SK-N-SH (cell line): ENCODE measurements at regions not wholly inside any gene's neighbourhood (a gene's known extent, or its start where the extent isn't known, plus 50 kb on each side); places are given as distances from the start of the nearest gene placed in this dataset.

Experiments used
- CTCF ChIA-PET: fragments of 300-600, 350-600 bp; formaldehyde crosslinking; extraction: SDS; loops from one replicate; lab custom pipeline; 2021; lab: Yijun Ruan, JAX
- POLR2A ChIA-PET: fragments of 350-600 bp; sonication (Branson Sonifier 250); formaldehyde crosslinking; extraction: SDS; loops from one replicate; lab custom pipeline; 2020; ENCODE audit warnings: antibody characterized with exemption, inconsistent platforms; lab: Yijun Ruan, JAX
- DNase-seq: peaks from one replicate; pipeline ENCODE4 v3.0.0; 2012
- H2AFZ ChIP-seq: fragments of 200-600 bp; sonication (generic); 2 replicates; pipeline ENCODE4 v1.8.1; 2016; ENCODE audit warnings: antibody characterized with exemption, mild to moderate bottlenecking, low read depth
- H3F3A ChIP-seq: fragments of 200-600 bp; sonication (generic); replicated peaks from 2 replicates; pipeline ENCODE3; 2016; ENCODE audit warnings: antibody characterized with exemption, mild to moderate bottlenecking; ENCODE audit not compliant: insufficient read depth
- H3K27ac ChIP-seq, 2 experiments: fragments of 200-500 bp in 1 of 2; fragments of 200-600 bp in 1 of 2; sonication (Bioruptor generic) in 1 of 2; sonication (generic), shearing (Covaris generic) in 1 of 2; 2 replicates each; pipeline versions ENCODE4 v1.5.1 to v1.6.1; 2014 to 2016; ENCODE audit warnings: low read depth in 2 of 2, inconsistent platforms in 1 of 2, low read length in 1 of 2, mild to moderate bottlenecking in 1 of 2, mixed read lengths in 1 of 2
- H3K27me3 ChIP-seq: fragments of 200-600 bp; sonication (generic), shearing (Covaris generic); 2 replicates; pipeline ENCODE4 v1.6.1; 2016; ENCODE audit warnings: mixed run types; ENCODE audit not compliant: insufficient read depth
- H3K36me3 ChIP-seq, 2 experiments: fragments of 200-500 bp in 1 of 2; fragments of 200-600 bp in 1 of 2; sonication (Bioruptor generic) in 1 of 2; sonication (generic) in 1 of 2; replicated peaks in 1 of 2; 2 replicates each; pipeline versions ENCODE3 to v1.5.1; 2014 to 2016; ENCODE audit warnings: low read length in 1 of 2, mild to moderate bottlenecking in 1 of 2; ENCODE audit not compliant: insufficient read depth in 2 of 2, control insufficient read depth in 1 of 2
- H3K4me1 ChIP-seq, 2 experiments: fragments of 200-500 bp in 1 of 2; fragments of 200-600 bp in 1 of 2; sonication (Bioruptor generic) in 1 of 2; sonication (generic), shearing (Covaris generic) in 1 of 2; 2 replicates each; pipeline versions ENCODE4 v1.5.1 to v1.6.1; 2014 to 2016; ENCODE audit warnings: low read depth in 1 of 2, low read length in 1 of 2, mixed run types in 1 of 2; ENCODE audit not compliant: insufficient read depth in 2 of 2, control insufficient read depth in 1 of 2
- H3K4me2 ChIP-seq: fragments of 200-600 bp; sonication (generic), shearing (Covaris generic); 2 replicates; pipeline ENCODE4 v1.6.1; 2017; ENCODE audit warnings: mixed run types
- H3K4me3 ChIP-seq, 2 experiments: fragments of 200-500 bp in 1 of 2; fragments of 200-600 bp in 1 of 2; sonication (Bioruptor generic) in 1 of 2; sonication (generic), shearing (Covaris generic) in 1 of 2; 2 replicates each; pipeline versions ENCODE4 v1.5.1 to v1.8.1; 2014 to 2016; ENCODE audit warnings: low read depth in 2 of 2, inconsistent platforms in 1 of 2, low read length in 1 of 2, mild to moderate bottlenecking in 1 of 2, mixed read lengths in 1 of 2, moderate library complexity in 1 of 2
- H3K79me2 ChIP-seq: fragments of 200-600 bp; sonication (generic); 2 replicates; pipeline ENCODE4 v1.8.1; 2017; ENCODE audit warnings: mild to moderate bottlenecking; ENCODE audit not compliant: insufficient read depth
- H3K9ac ChIP-seq: fragments of 200-600 bp; sonication (generic); 2 replicates; pipeline ENCODE4 v1.6.1; 2017; ENCODE audit warnings: mixed run types
- H3K9me2 ChIP-seq: fragments of 200-600 bp; sonication (generic); 2 replicates; pipeline ENCODE4 v1.6.1; 2017; ENCODE audit warnings: mixed run types
- H3K9me3 ChIP-seq: fragments of 200-600 bp; sonication (generic); 2 replicates; pipeline ENCODE4 v1.6.1; 2017; ENCODE audit warnings: mixed run types, mild to moderate bottlenecking, moderate library complexity
- H4K20me1 ChIP-seq: fragments of 200-600 bp; sonication (generic); 2 replicates; pipeline ENCODE4 v1.6.1; 2017; ENCODE audit warnings: mild to moderate bottlenecking, mixed run types; ENCODE audit not compliant: insufficient read depth
- ELF1 ChIP-seq: IDR thresholded peaks from 2 replicates; pipeline ENCODE4 v1.4.0; 2012
- EP300 ChIP-seq, 2 experiments: IDR thresholded peaks; 2 replicates each; pipeline versions ENCODE4 v1.4.0 to v1.6.1; 2012; ENCODE audit warnings: borderline replicate concordance in 1 of 2, low read depth in 1 of 2, low read length in 1 of 2
- FOSL2 ChIP-seq: IDR thresholded peaks from 2 replicates; pipeline ENCODE4 v1.4.0; 2012; ENCODE audit warnings: low read depth, mild to moderate bottlenecking, moderate library complexity, borderline replicate concordance
- JUND ChIP-seq: IDR thresholded peaks from 2 replicates; pipeline ENCODE4 v1.4.0; 2012
- MAX ChIP-seq: IDR thresholded peaks from 2 replicates; pipeline ENCODE4 v1.4.0; 2012; ENCODE audit warnings: low read depth
- MXI1 ChIP-seq: IDR thresholded peaks from 2 replicates; pipeline ENCODE4 v1.6.1; 2012; ENCODE audit warnings: mild to moderate bottlenecking, low read depth, low read length, improper control_type of control experiment
- PBX3 ChIP-seq: IDR thresholded peaks from 2 replicates; pipeline ENCODE4; 2012
- RCOR1 ChIP-seq: fragments of 150-350 bp; IDR thresholded peaks from 2 replicates; pipeline ENCODE4 v1.6.1; 2017; ENCODE audit warnings: antibody characterized with exemption, low read length
- REST ChIP-seq: IDR thresholded peaks from 2 replicates; pipeline ENCODE4 v1.6.1; 2012; ENCODE audit warnings: mild to moderate bottlenecking, low read depth, low read length, moderate library complexity
- RFX5 ChIP-seq: IDR thresholded peaks from 2 replicates; pipeline ENCODE4 v1.6.1; 2012; ENCODE audit warnings: mild to moderate bottlenecking, improper control_type of control experiment, low read length
- RXRA ChIP-seq: IDR thresholded peaks from 2 replicates; pipeline ENCODE4 v1.4.0; 2012; ENCODE audit warnings: low read depth, mild to moderate bottlenecking, borderline replicate concordance
- TAF1 ChIP-seq: IDR thresholded peaks from 2 replicates; pipeline ENCODE4 v1.6.1; 2012; ENCODE audit warnings: low read depth, mild to moderate bottlenecking, low read length, moderate library complexity, borderline replicate concordance
- TCF12 ChIP-seq: IDR thresholded peaks from 2 replicates; pipeline ENCODE4 v1.4.0; 2012
- TEAD4 ChIP-seq: IDR thresholded peaks from 2 replicates; pipeline ENCODE4 v1.4.0; 2012; ENCODE audit warnings: mild to moderate bottlenecking, borderline replicate concordance; ENCODE audit not compliant: insufficient read depth
- USF1 ChIP-seq: IDR thresholded peaks from 2 replicates; pipeline ENCODE4 v1.4.0; 2012; ENCODE audit warnings: low read depth, borderline replicate concordance
- WGBS: methylation state at CpG from one replicate; pipeline ENCODE4 v1.1.6; 2017; ENCODE audit warnings: low lambda C conversion rate; 5-methylcytosine and 5-hydroxymethylcytosine counted together

GRCh38 chr9:78893774-78894401 lies 597.0 kb downstream of the PSAT1 start:
- no peak overlapping the region for H3K9ac ChIP-seq

GRCh38 chr9:78896479-78896878 lies 599.6 kb downstream of the PSAT1 start:
- Histone ChIP-seq H3K4me3 (no peak overlapping the region), H3K36me3 (no peaks in the 10 kb centered on the region), H3K4me1 (peaks cover 2 to 24% of the 10 kb centered on the region in 2 experiments; a peak in 3 of 4 replicates), H3K9me2 (no peaks in the 10 kb centered on the region), H3K27me3 (no peaks in the 10 kb centered on the region), H3K27ac (no peak overlapping the region), H3K4me2 (no peak overlapping the region), H4K20me1 (no peaks in the 10 kb centered on the region), H3F3A (peaks cover 13% of the 10 kb centered on the region), H3K9ac (no peak overlapping the region), H3K79me2 (no peaks in the 10 kb centered on the region), H3K9me3 (no peaks in the 10 kb centered on the region), H2AFZ (no peak overlapping the region)
- no peak for DNase-seq
- TF ChIP-seq MAX = no peak
- no peak for TF ChIP-seq TEAD4
- no peak for TF ChIP-seq MXI1
- no peak for TF ChIP-seq FOSL2
- TF ChIP-seq REST = no peak
- no peak for TF ChIP-seq ELF1
- no peak for TF ChIP-seq RXRA
- no peak for TF ChIP-seq RFX5
- TF ChIP-seq USF1 = no peak
- no peak for TF ChIP-seq EP300 (IDR thresholded peaks at IDR 0.05; ENCODE audit: borderline replicate concordance in 1 of 2, low read depth in 1 of 2, low read length in 1 of 2)
- TF ChIP-seq TAF1 = no peak
- WGBS = 89% methylated on average over 1 of the region's 1 CpG
- POLR2A ChIA-PET = no interaction called here
- CTCF ChIA-PET = interaction anchor here (1.4 kb wide), 1 partner anchor 68 kb away, joined by 3 read pairs; no protein-coding TSS in a partner anchor

More at GRCh38 chr9:78893774-78894401, 597.0 kb downstream of the PSAT1 start:
- Histone ChIP-seq H3K4me1 (peaks cover 0 to 24% of the 10 kb centered on the region in 2 experiments; a peak in 2 of 4 replicates), H3F3A (peaks cover 12% of the 10 kb centered on the region), H3K79me2 (no peaks in the 10 kb centered on the region), H3K27me3 (no peaks in the 10 kb centered on the region), H3K9me2 (no peaks in the 10 kb centered on the region), H4K20me1 (no peaks in the 10 kb centered on the region), H3K9me3 (no peaks in the 10 kb centered on the region), H3K36me3 (no peaks in the 10 kb centered on the region), H2AFZ (no peak overlapping the region), H3K4me2 (0 out of 2 replicates have a peak overlapping the region, but pooled peaks have one; percentile 3), H3K4me3 (no peak overlapping the region), H3K27ac (peak overlapping the region in 1 of 2 experiments; percentile 51; a peak in 2 of 4 replicates)
- POLR2A ChIA-PET = no interaction called here
- WGBS = 52% methylated on average over 2 of the region's 2 CpGs
- CTCF ChIA-PET = no interaction called here
- DNase-seq = no peak
- TF ChIP-seq JUND = peak; percentile 21; the same call in 1 of the 2 replicates
- TF ChIP-seq RCOR1 = no peak
- TF ChIP-seq FOSL2 = peak; percentile 24; the same call in 1 of the 2 replicates
- TF ChIP-seq TCF12 = peak; percentile 53
- peak; percentile 11; the same call in 1 of the 2 replicates for TF ChIP-seq PBX3
